Lower lobe of right lung (tissue), 2 donors: ENCODE measurements at regions not wholly inside any gene's neighbourhood (a gene's known extent, or its start where the extent isn't known, plus 50 kb on each side); places are given as distances from the start of the nearest gene placed in this dataset.
A peak's percentile ranks its signal among the peaks of the same experiment; 100 is the strongest.

Experiments
- ATAC-seq, 2 donors: fragments of 200-7000 bp; cut with Tn5 transposase; one replicate each; pipeline ENCODE4 v1.9.1; 2020 to 2022; ENCODE audit warnings: mild to moderate bottlenecking in 2 of 2, moderate library complexity in 2 of 2
- DNase-seq: peaks from one replicate; pipeline ENCODE4 v3.0.0-alpha.2; 2020
- H3K27ac ChIP-seq: fragments of 200-600 bp; one replicate; pipeline ENCODE4 v1.8.0; 2022
- H3K27me3 ChIP-seq: fragments of 200-600 bp; one replicate; pipeline ENCODE4 v1.8.0; 2022; ENCODE audit warnings: low read depth
- H3K36me3 ChIP-seq: fragments of 200-600 bp; one replicate; pipeline ENCODE4 v1.8.0; 2022; ENCODE audit warnings: mild to moderate bottlenecking
- H3K4me1 ChIP-seq: fragments of 200-600 bp; one replicate; pipeline ENCODE4 v1.8.0; 2022
- H3K4me3 ChIP-seq: fragments of 200-600 bp; one replicate; pipeline ENCODE4 v1.8.0; 2022; ENCODE audit warnings: mild to moderate bottlenecking
- H3K9me3 ChIP-seq: fragments of 200-600 bp; one replicate; pipeline ENCODE4 v1.8.0; 2022
- intact Hi-C: fragments of 100-400 bp; cut with DNase I; formaldehyde crosslinking; loops from one replicate; pipeline ENCODE4 v1.11.0; 2022
- TF ChIP-seq, protein P1 (sequence below): fragments of 200-600 bp; IDR thresholded peaks from one replicate; pipeline ENCODE4 v1.8.0; 2022; ENCODE audit warnings: antibody characterized with exemption, mild to moderate bottlenecking
- donor health status: DM: no; HTN: yes; CAD: no; lungs with severe emphysema.

DNA sequence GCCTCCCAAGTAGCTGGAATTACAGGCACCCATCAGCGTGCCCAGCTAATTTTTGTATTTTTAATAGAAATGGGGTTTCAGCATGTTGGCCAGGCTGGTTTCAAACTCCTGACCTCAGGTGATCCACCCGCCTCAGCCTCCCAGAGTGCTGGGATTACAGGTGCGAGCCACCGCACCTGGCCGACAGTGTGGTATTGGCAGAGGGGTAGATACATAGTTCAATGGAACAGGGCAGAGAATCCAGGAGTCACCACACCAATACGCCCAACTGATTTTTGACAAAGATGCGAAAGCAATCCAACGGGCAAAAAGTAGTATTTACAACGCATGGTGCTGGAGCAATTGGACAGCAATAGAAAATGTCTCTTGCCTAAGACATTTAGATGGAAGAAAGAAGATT lies 164.0 kb upstream of the PPP1R26 start:
- Histone ChIP-seq H3K27me3 (peaks cover 9% of the 10 kb centered on the region), H3K9me3 (peaks cover 10% of the 10 kb centered on the region), H3K27ac (no peak overlapping the region), H3K4me3 (no peak overlapping the region), H3K4me1 (no peaks in the 10 kb centered on the region), H3K36me3 (no peaks in the 10 kb centered on the region)
- ATAC-seq (no peak), DNase-seq (no peak)
- intact Hi-C loops, result no loop called here
- TF ChIP-seq, protein P1, sequence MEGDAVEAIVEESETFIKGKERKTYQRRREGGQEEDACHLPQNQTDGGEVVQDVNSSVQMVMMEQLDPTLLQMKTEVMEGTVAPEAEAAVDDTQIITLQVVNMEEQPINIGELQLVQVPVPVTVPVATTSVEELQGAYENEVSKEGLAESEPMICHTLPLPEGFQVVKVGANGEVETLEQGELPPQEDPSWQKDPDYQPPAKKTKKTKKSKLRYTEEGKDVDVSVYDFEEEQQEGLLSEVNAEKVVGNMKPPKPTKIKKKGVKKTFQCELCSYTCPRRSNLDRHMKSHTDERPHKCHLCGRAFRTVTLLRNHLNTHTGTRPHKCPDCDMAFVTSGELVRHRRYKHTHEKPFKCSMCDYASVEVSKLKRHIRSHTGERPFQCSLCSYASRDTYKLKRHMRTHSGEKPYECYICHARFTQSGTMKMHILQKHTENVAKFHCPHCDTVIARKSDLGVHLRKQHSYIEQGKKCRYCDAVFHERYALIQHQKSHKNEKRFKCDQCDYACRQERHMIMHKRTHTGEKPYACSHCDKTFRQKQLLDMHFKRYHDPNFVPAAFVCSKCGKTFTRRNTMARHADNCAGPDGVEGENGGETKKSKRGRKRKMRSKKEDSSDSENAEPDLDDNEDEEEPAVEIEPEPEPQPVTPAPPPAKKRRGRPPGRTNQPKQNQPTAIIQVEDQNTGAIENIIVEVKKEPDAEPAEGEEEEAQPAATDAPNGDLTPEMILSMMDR, result no peak

DNA sequence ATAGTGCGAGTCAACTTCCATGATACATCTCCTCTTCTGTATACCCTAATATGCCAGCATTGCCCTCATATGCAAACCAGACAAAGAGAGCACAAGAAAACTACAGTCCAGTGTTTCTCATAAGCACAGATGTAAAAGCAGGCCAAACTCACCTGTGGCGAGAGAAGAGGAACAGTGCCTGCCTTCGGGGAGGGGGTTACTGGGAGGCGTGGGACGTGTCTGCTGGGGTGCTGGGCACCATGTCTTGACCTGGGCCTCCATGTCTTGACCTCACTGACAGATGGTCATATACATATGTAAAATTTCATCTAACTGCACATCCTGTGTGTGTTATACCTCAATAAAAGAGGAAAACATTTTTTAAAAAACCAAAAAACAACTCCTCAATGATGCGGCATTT lies 159.3 kb upstream of the PPP1R26 start:
- Histone ChIP-seq H3K4me1 (no peaks in the 10 kb centered on the region), H3K27me3 (no peaks in the 10 kb centered on the region), H3K9me3 (no peaks in the 10 kb centered on the region), H3K36me3 (no peaks in the 10 kb centered on the region), H3K27ac (no peak overlapping the region), H3K4me3 (no peak overlapping the region)
- no peak for DNase-seq
- TF ChIP-seq, protein P1, result no peak
- ATAC-seq, result no peak
- intact Hi-C loops, result no loop called here

DNA sequence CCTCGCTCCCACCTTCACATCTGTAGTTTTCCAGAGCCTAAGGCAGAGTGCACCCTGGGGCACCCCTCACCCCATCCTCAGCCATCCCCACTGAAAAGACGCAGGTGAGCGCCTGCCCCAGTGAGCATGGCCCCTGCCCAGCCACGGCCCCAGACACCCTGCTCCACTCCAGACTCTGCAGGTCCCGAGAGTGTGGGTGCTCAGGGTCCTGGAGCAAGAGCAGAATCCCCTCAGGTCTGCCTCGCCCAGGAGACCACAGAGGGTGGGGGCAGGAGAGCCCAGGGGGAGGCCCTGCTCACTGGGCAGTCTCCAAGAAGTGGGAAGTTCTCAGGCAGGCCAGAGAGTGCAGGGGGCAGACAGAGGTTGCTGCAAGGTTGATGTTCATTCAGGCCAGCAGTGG lies 158.6 kb upstream of the PPP1R26 start:
- TF ChIP-seq, protein P1, result no peak
- ATAC-seq (peak in 1 of 2 donors; percentile 30), DNase-seq (no peak)
- Histone ChIP-seq H3K36me3 (no peaks in the 10 kb centered on the region), H3K27ac (no peak overlapping the region), H3K4me3 (no peak overlapping the region), H3K27me3 (peaks cover under 1% of the 10 kb centered on the region), H3K9me3 (no peaks in the 10 kb centered on the region), H3K4me1 (no peaks in the 10 kb centered on the region)
- intact Hi-C loops, result no loop called here

DNA sequence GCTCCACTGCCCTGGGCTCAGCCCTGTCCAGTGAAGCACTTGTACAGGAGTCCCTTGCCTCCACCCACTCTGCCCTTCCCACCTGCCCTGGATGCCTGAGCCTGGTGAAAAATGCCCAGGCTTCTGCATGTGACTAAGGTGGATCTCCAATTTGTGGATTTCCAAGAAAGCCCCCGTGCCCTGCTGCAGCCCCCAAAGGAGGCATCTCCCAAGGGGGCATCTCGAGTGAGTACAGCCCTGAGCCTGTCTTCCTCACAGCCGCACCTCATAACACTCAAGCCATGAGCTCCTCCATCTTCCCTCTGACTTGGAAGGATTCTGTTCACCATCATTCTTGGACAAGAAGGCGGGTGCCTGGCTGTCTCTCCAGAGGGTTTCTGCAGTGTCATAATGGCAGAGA lies 158.0 kb upstream of the PPP1R26 start:
- H3K4me3 ChIP-seq, result no peak overlapping the region
- H3K36me3 ChIP-seq, result no peaks in the 10 kb centered on the region
- no peaks in the 10 kb centered on the region for H3K9me3 ChIP-seq
- intact Hi-C loops, result no loop called here
- H3K4me1 ChIP-seq, result no peaks in the 10 kb centered on the region
- no peak for DNase-seq
- ATAC-seq, result no peak
- TF ChIP-seq, protein P1, result no peak
- no peak overlapping the region for H3K27ac ChIP-seq
- H3K27me3 ChIP-seq, result peaks cover 6% of the 10 kb centered on the region

DNA sequence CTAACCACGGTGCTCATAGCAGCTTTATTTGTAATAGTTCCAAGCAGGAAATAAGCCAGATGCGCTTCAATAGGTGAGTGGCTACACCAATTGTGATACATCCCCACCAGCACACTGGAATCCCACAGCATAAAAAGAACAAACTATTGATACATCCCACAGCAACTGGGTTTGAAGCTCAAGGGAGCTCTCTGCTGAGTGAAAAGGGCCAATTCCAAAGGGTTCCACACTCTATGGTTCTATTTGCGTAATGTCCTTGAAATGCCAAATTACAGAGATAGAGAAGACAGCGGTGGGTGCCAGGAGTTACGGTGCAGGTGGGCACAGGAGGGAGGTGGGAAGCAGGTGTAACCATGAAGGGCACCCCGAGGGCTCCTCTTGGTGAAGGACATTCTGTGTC lies 155.3 kb upstream of the PPP1R26 start:
- DNase-seq (no peak), ATAC-seq (no peak)
- intact Hi-C loops, result no loop called here

More for the DNA sequence above, 155.3 kb upstream of the PPP1R26 start:
- H3K27me3 ChIP-seq, result peaks cover 6% of the 10 kb centered on the region
- no peaks in the 10 kb centered on the region for H3K4me1 ChIP-seq
- H3K36me3 ChIP-seq, result no peaks in the 10 kb centered on the region
- TF ChIP-seq, protein P1, result no peak
- H3K9me3 ChIP-seq, result no peaks in the 10 kb centered on the region
- H3K27ac ChIP-seq, result no peak overlapping the region
- no peak overlapping the region for H3K4me3 ChIP-seq
